H1 (cell line): ENCODE measurements at regions not wholly inside any gene's neighbourhood (a gene's known extent, or its start where the extent isn't known, plus 50 kb on each side); places are given as distances from the start of the nearest gene placed in this dataset.

Experiments used
- CTCF ChIA-PET: fragments of 300-600 bp; sonication (Branson Sonifier 250); formaldehyde crosslinking; loops from one replicate; lab custom pipeline; 2021; ENCODE audit not compliant: partially characterized antibody; lab: Charles Lee
- POLR2A ChIA-PET: fragments of 300-600 bp; sonication (Branson Sonifier 250); formaldehyde crosslinking; loops from one replicate; lab custom pipeline; 2021; ENCODE audit warnings: inconsistent platforms; ENCODE audit not compliant: partially characterized antibody; lab: Charles Lee
- DNase-seq, 2 experiments: peaks; one replicate each; pipeline versions ENCODE4 v3.0.0 to v3.0.0-alpha.2; 2010 to 2022; ENCODE audit warnings: low spot score in 2 of 2, low read depth in 1 of 2, mixed read lengths in 1 of 2
- FAIRE-seq: peaks from 2 replicates; lab custom pipeline; 2011; peaks lifted over from hg19 to GRCh38; lab: Jason Lieb, UNC
- H2AFZ ChIP-seq: 2 replicates; pipeline ENCODE4 v1.8.1; 2012; ENCODE audit warnings: low read length, inconsistent platforms
- H2AK5ac ChIP-seq: 2 replicates; pipeline ENCODE4 v1.6.1; 2013; ENCODE audit warnings: low read depth, low read length
- H2BK120ac ChIP-seq: replicated peaks from 2 replicates; pipeline ENCODE3; 2013; ENCODE audit warnings: low read depth, low read length, inconsistent platforms
- H2BK12ac ChIP-seq: 2 replicates; pipeline ENCODE4 v1.6.1; 2013; ENCODE audit warnings: low read depth, low read length
- H2BK15ac ChIP-seq: 2 replicates; pipeline ENCODE4 v1.6.1; 2013; ENCODE audit warnings: low read length
- H2BK20ac ChIP-seq: 2 replicates; pipeline ENCODE4 v1.6.1; 2013; ENCODE audit warnings: low read length
- H2BK5ac ChIP-seq: 2 replicates; pipeline ENCODE4 v1.6.1; 2013; ENCODE audit warnings: low read depth, low read length
- H3K14ac ChIP-seq: 2 replicates; pipeline ENCODE4 v1.6.1; 2013; ENCODE audit warnings: inconsistent platforms; ENCODE audit not compliant: insufficient read length
- H3K18ac ChIP-seq: 2 replicates; pipeline ENCODE4 v1.6.1; 2013; ENCODE audit warnings: low read length; ENCODE audit errors: extremely low read depth
- H3K23ac ChIP-seq: 2 replicates; pipeline ENCODE4 v1.6.1; 2013; ENCODE audit warnings: inconsistent platforms; ENCODE audit not compliant: insufficient read length
- H3K23me2 ChIP-seq: 2 replicates; pipeline ENCODE4 v1.6.1; 2013; ENCODE audit warnings: low read depth, low read length
- H3K27ac ChIP-seq: 2 replicates; pipeline ENCODE4 v1.6.1; 2011; ENCODE audit warnings: low read depth, low read length, inconsistent platforms
- H3K27me3 ChIP-seq, 4 experiments: replicated peaks in 1 of 4; 1 replicate in 1 of 4; 2 replicates in 3 of 4; pipeline versions ENCODE4 v1.6.1 to v1.8.1; 2011 to 2013; ENCODE audit warnings: low read length in 3 of 4, mild to moderate bottlenecking in 3 of 4, inconsistent platforms in 2 of 4, mixed read lengths in 2 of 4, moderate library complexity in 1 of 4; ENCODE audit not compliant: control insufficient read depth in 3 of 4, insufficient read depth in 3 of 4; ENCODE audit errors: extremely low read depth in 1 of 4
- H3K36me3 ChIP-seq, 4 experiments: 2 replicates each; pipeline versions ENCODE4 v1.6.1 to v1.8.1; 2011 to 2013; ENCODE audit warnings: mild to moderate bottlenecking in 4 of 4, low read length in 3 of 4, moderate library complexity in 2 of 4, control low read depth in 1 of 4, inconsistent platforms in 1 of 4; ENCODE audit not compliant: insufficient read depth in 4 of 4, control insufficient read depth in 2 of 4
- H3K4ac ChIP-seq: replicated peaks from 2 replicates; pipeline ENCODE3; 2013; ENCODE audit warnings: low read length, low read depth, mixed read lengths, inconsistent platforms; ENCODE audit not compliant: insufficient read length
- H3K4me1 ChIP-seq, 4 experiments: replicated peaks in 1 of 4; 1 replicate in 1 of 4; 2 replicates in 3 of 4; pipeline versions ENCODE4 v1.6.1 to v1.8.1; 2011 to 2013; ENCODE audit warnings: low read length in 3 of 4, inconsistent platforms in 2 of 4, mixed read lengths in 1 of 4; ENCODE audit not compliant: insufficient read depth in 4 of 4, control insufficient read depth in 3 of 4
- H3K4me2 ChIP-seq, 2 experiments: 2 replicates each; pipeline versions ENCODE4 v1.6.1 to v1.8.1; 2011 to 2013; ENCODE audit warnings: low read depth in 2 of 2, low read length in 2 of 2, control low read depth in 1 of 2, inconsistent platforms in 1 of 2, mild to moderate bottlenecking in 1 of 2; ENCODE audit not compliant: insufficient read depth in 1 of 2
- H3K4me3 ChIP-seq, 4 experiments: fragments of 200-600, 300-600 bp in 1 of 4; sonication (generic), shearing (Covaris generic), sonication (Bioruptor Twin) in 1 of 4; 2 replicates each; pipeline versions ENCODE4 v1.5.1 to v1.8.1; 2011 to 2016; ENCODE audit warnings: low read length in 4 of 4, low read depth in 3 of 4, control low read depth in 2 of 4, inconsistent platforms in 2 of 4, mild to moderate bottlenecking in 2 of 4, mixed read lengths in 1 of 4, moderate library complexity in 1 of 4; ENCODE audit not compliant: insufficient read depth in 2 of 4; ENCODE audit errors: extremely low read depth in 1 of 4
- H3K56ac ChIP-seq: replicated peaks from 2 replicates; pipeline ENCODE3; 2013; ENCODE audit warnings: low read depth, mild to moderate bottlenecking, mixed read lengths, low read length, inconsistent platforms; ENCODE audit not compliant: insufficient read length
- H3K79me1 ChIP-seq: 2 replicates; pipeline ENCODE4 v1.6.1; 2013; ENCODE audit warnings: low read depth, low read length, control low read depth
- H3K79me2 ChIP-seq, 2 experiments: 2 replicates each; pipeline versions ENCODE4 v1.6.1 to v1.8.1; 2012 to 2013; ENCODE audit warnings: low read length in 2 of 2, mild to moderate bottlenecking in 2 of 2, inconsistent platforms in 1 of 2; ENCODE audit not compliant: insufficient read depth in 2 of 2, control insufficient read depth in 1 of 2
- H3K9ac ChIP-seq, 4 experiments: replicated peaks in 1 of 4; 1 replicate in 1 of 4; 2 replicates in 3 of 4; pipeline versions ENCODE4 v1.6.1 to v1.8.1; 2011 to 2013; ENCODE audit warnings: low read depth in 3 of 4, low read length in 3 of 4, control low read depth in 2 of 4, mild to moderate bottlenecking in 2 of 4, moderate library complexity in 2 of 4, inconsistent platforms in 1 of 4; ENCODE audit errors: extremely low read depth in 1 of 4
- H3K9me3 ChIP-seq, 2 experiments: 2 replicates each; pipeline versions ENCODE4 v1.6.1 to v1.8.1; 2012 to 2013; ENCODE audit warnings: mild to moderate bottlenecking in 2 of 2, moderate library complexity in 2 of 2, control low read depth in 1 of 2, inconsistent platforms in 1 of 2, low read depth in 1 of 2, low read length in 1 of 2, mixed read lengths in 1 of 2; ENCODE audit not compliant: insufficient read depth in 2 of 2
- H4K20me1 ChIP-seq, 2 experiments: replicated peaks in 1 of 2; 2 replicates each; pipeline versions ENCODE3 to v1.8.1; 2011 to 2013; ENCODE audit warnings: inconsistent platforms in 2 of 2, low read length in 2 of 2, mild to moderate bottlenecking in 1 of 2; ENCODE audit not compliant: insufficient read depth in 2 of 2, control insufficient read depth in 1 of 2
- H4K5ac ChIP-seq: 2 replicates; pipeline ENCODE4 v1.6.1; 2013; ENCODE audit warnings: low read length, low read depth, mixed read lengths, inconsistent platforms; ENCODE audit not compliant: insufficient read length
- H4K8ac ChIP-seq: 2 replicates; pipeline ENCODE4 v1.8.0; 2013; ENCODE audit warnings: mild to moderate bottlenecking, moderate library complexity, low read length, inconsistent platforms; ENCODE audit not compliant: insufficient read depth; ENCODE audit errors: extremely low read depth
- H4K91ac ChIP-seq: replicated peaks from 2 replicates; pipeline ENCODE3; 2013; ENCODE audit warnings: low read length, mixed read lengths, inconsistent platforms; ENCODE audit not compliant: insufficient read length
- BACH1 ChIP-seq: IDR thresholded peaks from 2 replicates; pipeline ENCODE4 v1.6.1; 2012; ENCODE audit warnings: low read length, improper control_type of control experiment
- E2F6 ChIP-seq: IDR thresholded peaks from 2 replicates; pipeline ENCODE4 v1.6.1; 2012; ENCODE audit warnings: inconsistent platforms
- RBBP5 ChIP-seq: IDR thresholded peaks from 2 replicates; pipeline ENCODE4 v1.7.1; 2012; ENCODE audit warnings: low read depth, mild to moderate bottlenecking, inconsistent platforms, low read length, moderate library complexity, borderline replicate concordance
- TAF7 ChIP-seq: optimal IDR thresholded peaks from 2 replicates; pipeline ENCODE3; 2011; ENCODE audit warnings: low read depth, mild to moderate bottlenecking, inconsistent platforms, low read length, moderate library complexity, borderline replicate concordance
- ZNF274 ChIP-seq: IDR thresholded peaks from 2 replicates; pipeline ENCODE4 v1.7.0; 2012; ENCODE audit warnings: low read length, borderline replicate concordance; ENCODE audit errors: extremely low read depth
- WGBS, 2 experiments: shearing (Covaris generic) in 1 of 2; methylation state at CpG; one replicate each; pipeline versions ENCODE4 v1.1.6 to v1.1.7; 2013 to 2015; ENCODE audit warnings: low lambda C conversion rate in 2 of 2, mixed read lengths in 2 of 2, inconsistent platforms in 1 of 2, low coverage in 1 of 2, missing lambda C conversion rate in 1 of 2; ENCODE audit not compliant: insufficient replicate concordance in 2 of 2, insufficient coverage in 1 of 2, insufficient read length in 1 of 2; ENCODE audit errors: extremely low coverage in 1 of 2, missing lambda C conversion rate in 1 of 2; 5-methylcytosine and 5-hydroxymethylcytosine counted together

GRCh38 chr13:89977203-89977602, 1370.3 kb upstream of the MIR17HG start:
- Histone ChIP-seq H3K36me3 (no peaks in the 10 kb centered on the region), H2BK12ac (no peak overlapping the region), H2BK120ac (no peak overlapping the region), H3K4me2 (no peak overlapping the region), H3K56ac (no peak overlapping the region), H3K23ac (no peak overlapping the region), H3K4ac (no peak overlapping the region), H2AK5ac (no peak overlapping the region), H3K27me3 (no peaks in the 10 kb centered on the region), H3K18ac (no peak overlapping the region), H2BK20ac (no peak overlapping the region), H3K79me2 (no peaks in the 10 kb centered on the region), H4K91ac (no peak overlapping the region), H4K8ac (no peak overlapping the region), H3K23me2 (no peaks in the 10 kb centered on the region), H2BK5ac (no peak overlapping the region), H3K4me3 (no peak overlapping the region), H3K79me1 (no peaks in the 10 kb centered on the region), H3K4me1 (no peaks in the 10 kb centered on the region), H3K9ac (no peak overlapping the region), H3K9me3 (no peaks in the 10 kb centered on the region), H4K20me1 (no peaks in the 10 kb centered on the region), H3K27ac (no peak overlapping the region), H2BK15ac (no peak overlapping the region), H2AFZ (no peak overlapping the region), H3K14ac (no peak overlapping the region), H4K5ac (no peak overlapping the region)
- no peak for TF ChIP-seq ZNF274
- TF ChIP-seq RBBP5, result no peak
- TF ChIP-seq BACH1, result no peak
- no peak for TF ChIP-seq E2F6
- TF ChIP-seq TAF7, result no peak
- WGBS, 2 experiments, result 85% methylated on average over 3 of the region's 3 CpGs; no CpG with 5 or more reads in 1 of the 2 experiments
- ChIA-PET CTCF (no interaction called here), POLR2A (no interaction called here)
- no peak for FAIRE-seq
- DNase-seq, result no peak
